HG02642 (cell line): ENCODE measurements at regions not wholly inside any gene's neighbourhood (a gene's known extent, or its start where the extent isn't known, plus 50 kb on each side); places are given as distances from the start of the nearest gene placed in this dataset.
"Not testable (repeated sequence)": the region's sequence is repeated elsewhere in the genome, so short reads cannot be mapped to it uniquely, and the experiment has no call there.

Experiments used
- ATAC-seq: cut with Tn5 transposase; IDR thresholded peaks from one replicate; pipeline ENCODE4 v1.9.1; 2021; ENCODE audit warnings: mild to moderate bottlenecking; ENCODE audit not compliant: unreplicated experiment, poor library complexity

DNA sequence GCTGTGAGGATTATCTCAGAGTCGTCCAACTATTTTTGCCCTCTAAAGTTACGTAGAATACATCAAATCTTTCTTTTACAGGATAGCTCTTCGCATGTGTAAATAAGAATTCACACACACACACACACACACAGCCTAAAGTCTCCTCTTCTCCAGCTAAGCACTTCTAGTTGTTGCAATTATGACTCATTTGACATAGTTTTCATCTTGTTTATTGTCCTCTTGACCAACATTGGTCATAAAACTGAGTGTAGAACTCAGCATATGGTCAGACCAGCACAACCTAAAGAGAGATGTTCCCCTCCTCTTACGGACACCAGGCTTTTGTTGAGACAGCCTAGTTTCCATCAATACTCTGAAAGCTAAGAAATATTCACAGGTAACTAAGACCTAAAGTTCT, 234.2 kb downstream of the BLID start:
- no peak for ATAC-seq

GRCh38 chr11:121877152-121877551, 238.9 kb downstream of the BLID start:
- ATAC-seq, result no peak

GRCh38 chr11:121873766-121874165, 242.2 kb downstream of the BLID start:
- no peak for ATAC-seq

GRCh38 chr11:121872356-121872755, 243.7 kb downstream of the BLID start:
- ATAC-seq, result no peak

GRCh38 chr11:121870206-121871045, 245.6 kb downstream of the BLID start:
- no peak for ATAC-seq

DNA sequence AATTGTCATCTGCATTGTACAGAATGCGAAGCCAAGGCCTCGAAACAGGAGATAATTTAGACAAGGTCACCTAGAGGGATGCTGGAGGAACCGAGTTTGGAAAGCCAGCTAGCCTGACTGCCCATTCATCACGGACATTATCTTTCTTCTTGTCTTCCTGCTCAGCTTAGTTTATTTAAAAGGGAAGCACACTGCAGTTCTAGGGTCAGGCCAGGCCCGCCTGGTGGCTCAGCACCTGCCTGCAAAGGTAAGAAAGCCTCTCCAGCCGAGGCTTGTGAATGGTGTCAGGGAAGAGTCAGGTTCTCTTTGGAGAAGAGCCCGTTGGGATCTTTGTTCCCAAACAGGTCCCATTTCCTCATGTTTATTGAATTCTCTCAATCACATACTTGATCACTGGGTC, 246.5 kb downstream of the BLID start:
- no peak for ATAC-seq

GRCh38 chr11:121866754-121867153, 249.3 kb downstream of the BLID start:
- no peak for ATAC-seq

- no peak for ATAC-seq
Measured at GRCh38 chr11:121864660-121865059, 251.4 kb downstream of the BLID start.

DNA sequence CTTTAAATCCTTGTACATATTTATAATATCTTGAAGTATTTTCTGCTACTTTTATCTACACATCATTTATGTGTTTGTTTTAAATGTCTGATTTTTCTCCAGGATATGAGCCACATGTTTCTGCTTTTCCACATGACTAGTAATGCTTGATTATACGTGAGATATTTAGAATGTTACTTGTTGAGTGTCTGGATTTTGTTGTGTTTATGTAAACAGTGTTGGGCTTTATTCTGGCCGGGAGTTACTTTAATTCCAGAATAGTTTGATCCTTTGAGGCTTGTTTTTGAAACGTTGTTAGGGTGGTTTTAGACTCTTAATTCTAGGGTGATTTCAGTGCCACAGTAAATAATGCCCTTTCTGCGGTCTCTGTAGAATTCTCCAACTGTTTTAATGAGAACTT, 252.9 kb downstream of the BLID start:
- ATAC-seq, result no peak

- ATAC-seq, result not testable (repeated sequence)
Measured at GRCh38 chr11:121855138-121855537, 260.9 kb downstream of the BLID start.

DNA sequence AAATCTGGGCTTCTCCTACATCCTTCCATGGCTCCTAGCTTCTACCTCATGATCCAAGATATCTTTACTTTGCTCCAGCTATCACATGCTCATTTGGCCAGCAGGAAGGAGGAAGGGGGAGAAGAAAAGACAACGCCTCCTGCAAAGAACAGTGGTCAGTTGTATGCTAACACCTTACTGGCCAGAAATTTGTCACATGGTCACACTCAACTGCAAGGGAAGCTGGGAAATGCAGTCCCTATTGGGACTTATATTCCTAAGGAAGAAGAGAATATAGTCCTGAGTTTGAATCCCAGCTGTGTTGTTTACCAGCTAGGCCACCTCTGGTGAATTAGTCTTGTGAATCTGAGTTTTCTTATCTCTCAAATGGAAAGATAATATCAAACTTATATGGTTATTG, 272.0 kb downstream of the BLID start:
- ATAC-seq, result no peak

DNA sequence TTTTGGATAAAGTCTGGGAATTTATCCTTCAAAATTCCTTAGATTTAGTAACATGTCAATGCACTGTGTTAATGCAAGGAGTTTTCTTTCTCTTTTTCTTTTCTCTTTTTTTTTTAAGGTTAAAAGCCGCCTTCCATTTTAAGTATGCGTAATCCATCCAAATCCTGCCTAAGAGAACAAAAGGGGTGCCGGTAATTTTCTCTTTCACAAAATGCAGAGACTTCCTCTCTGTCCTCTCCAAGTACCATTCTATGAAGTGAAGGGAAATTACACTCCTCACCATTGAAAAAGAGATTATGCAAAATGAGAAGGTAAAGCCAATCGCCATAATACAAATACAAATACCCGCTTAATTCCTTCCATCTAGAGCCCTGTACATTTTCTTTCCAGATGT, 273.8 kb downstream of the BLID start:
- no peak for ATAC-seq

DNA sequence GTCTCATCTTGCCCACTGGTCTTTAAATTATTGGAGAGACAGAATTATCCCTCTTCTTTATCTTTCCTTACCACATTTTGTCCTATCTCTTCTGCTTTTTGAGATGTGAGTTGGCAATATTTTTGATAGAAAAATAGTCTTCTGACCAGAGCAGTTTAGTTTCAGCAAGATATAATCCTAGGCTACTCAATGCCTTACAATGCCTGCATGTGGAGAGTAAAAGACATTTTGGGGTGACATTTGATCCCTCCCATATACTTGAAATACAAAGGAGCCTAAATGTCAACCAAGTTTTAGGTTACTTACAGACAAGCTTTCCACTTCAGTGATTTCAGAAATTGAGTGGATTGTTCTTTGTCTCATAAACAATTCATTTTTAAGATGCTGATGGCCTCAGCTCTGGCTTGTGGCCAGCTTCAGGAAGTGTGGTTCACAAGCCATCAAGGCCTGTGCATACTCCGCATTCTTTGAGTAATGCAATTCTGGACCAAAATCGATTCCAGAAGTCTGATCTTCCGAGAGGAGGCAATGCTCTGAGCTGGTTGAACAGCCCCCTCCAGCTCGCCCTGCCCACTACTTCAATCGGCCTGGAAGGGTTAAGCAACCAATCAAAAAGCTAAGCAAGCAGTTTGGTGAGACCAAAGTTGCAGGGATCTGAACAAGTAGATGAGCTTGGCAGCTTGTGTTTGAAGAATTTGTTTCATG, 274.4 kb downstream of the BLID start:
- ATAC-seq, result no peak

DNA sequence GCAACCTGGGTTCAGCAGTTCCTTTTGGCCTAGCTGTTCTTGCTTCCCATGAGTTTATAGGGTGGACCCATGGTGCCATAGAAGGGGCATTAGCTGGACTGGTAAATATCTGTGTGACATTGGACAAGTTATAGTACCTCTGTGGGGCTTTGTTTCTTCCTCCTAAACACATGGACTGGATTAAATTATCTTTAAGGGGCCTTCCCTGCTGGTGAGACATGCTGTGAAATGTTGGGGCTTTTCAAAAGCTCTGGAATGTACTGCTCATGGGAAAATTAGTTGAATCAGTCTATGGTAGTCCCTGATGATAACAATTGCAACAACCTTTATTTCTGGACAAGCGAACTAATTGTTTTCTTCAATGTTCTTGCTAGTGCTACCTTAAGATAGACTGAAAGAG, 276.2 kb downstream of the BLID start:
- no peak for ATAC-seq

DNA sequence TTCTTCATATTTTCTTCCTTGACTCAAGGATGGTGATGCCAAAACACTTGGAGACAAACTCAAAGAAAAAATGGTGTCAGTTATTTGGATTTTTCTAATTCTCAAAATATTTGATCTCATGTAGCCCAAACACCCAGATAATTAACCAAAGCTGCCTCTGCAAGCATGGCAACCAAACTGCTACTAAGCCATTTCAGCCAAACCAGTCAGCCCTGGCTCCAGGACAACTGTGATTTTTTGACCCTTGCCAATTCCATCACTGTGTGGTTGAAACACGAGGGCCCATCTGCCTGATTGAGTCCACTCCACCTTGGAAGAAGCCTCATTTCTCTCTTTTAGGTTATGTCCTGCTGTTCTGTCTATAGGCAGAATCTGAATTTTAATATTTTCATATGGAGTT, 277.4 kb downstream of the BLID start:
- ATAC-seq, result no peak

- ATAC-seq, result no peak
Measured at GRCh38 chr11:121833970-121834369, 282.0 kb downstream of the BLID start.

- no peak for ATAC-seq
Measured at GRCh38 chr11:121829159-121829643, 286.8 kb downstream of the BLID start.

GRCh38 chr11:121814962-121815361, 301.1 kb downstream of the BLID start:
- ATAC-seq, result no peak

DNA sequence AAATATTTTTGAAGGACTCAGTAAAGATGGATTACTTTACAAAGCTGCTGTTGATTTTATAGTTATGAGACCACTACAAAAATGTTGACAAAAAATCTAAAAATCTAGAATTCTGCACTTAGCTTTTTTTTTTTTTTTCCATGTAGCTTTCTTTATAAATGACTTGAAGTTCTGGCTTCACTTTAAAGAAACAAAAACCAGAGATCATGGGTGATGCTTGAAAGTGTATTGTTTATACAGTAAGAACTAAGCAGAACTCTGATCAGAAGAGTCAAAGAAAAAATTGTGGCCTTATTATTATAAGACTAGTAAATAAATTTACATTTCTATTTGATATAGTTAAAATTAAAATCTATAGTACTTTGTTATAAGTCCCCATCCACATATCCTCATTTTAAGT, 301.7 kb downstream of the BLID start:
- no peak for ATAC-seq

GRCh38 chr11:121810291-121810690, 305.7 kb downstream of the BLID start:
- ATAC-seq, result no peak

DNA sequence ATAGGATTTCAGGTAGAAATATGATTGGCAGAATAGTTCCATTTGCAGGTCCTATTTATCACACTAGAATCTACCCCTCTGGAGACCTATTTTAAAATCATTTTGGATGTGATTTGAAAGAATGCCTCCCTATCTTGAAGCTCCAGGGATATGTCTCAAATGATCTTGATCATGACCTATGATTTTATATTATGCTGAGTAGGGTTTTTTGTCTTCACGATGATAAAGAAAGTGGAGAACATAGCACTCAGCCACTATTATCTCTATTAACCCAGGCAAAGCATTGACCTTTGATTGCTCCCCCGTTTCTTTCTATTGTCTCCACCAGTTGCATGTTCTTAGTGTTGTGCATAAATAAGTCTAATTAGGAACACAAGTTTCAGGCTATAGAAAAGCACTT, 307.9 kb downstream of the BLID start:
- no peak for ATAC-seq

- ATAC-seq, result no peak
Measured at GRCh38 chr11:121807051-121807450, 309.0 kb downstream of the BLID start.
